Stomach (tissue), 8 donors: ENCODE measurements at regions not wholly inside any gene's neighbourhood (a gene's known extent, or its start where the extent isn't known, plus 50 kb on each side); places are given as distances from the start of the nearest gene placed in this dataset.

ENCODE experiments used
- DNase-seq, 2 donors: peaks; one replicate each; pipeline versions ENCODE4 v3.0.0 to v3.0.0-alpha.2; 2013 to 2019
- H3K27ac ChIP-seq, 5 donors: fragments of 200-600 bp in 4 of 5; sonication (generic) in 4 of 5; one replicate each; pipeline ENCODE4 v1.5.1; 2013 to 2019; ENCODE audit warnings: mild to moderate bottlenecking in 1 of 5, moderate library complexity in 1 of 5
- H3K27me3 ChIP-seq, 3 donors: fragments of 200-600 bp; sonication (generic); one replicate each; pipeline ENCODE4 v1.5.1; 2017 to 2019; ENCODE audit warnings: mixed run types in 1 of 3
- H3K36me3 ChIP-seq, 4 donors: fragments of 200-600 bp; sonication (generic); 1 replicate in 3 of 4; 2 replicates in 1 of 4; pipeline ENCODE4 v1.5.1; 2016 to 2019
- H3K4me1 ChIP-seq, 4 donors: fragments of 200-600 bp; sonication (generic); one replicate each; pipeline ENCODE4 v1.5.1; 2016 to 2019
- H3K4me3 ChIP-seq, 4 donors: fragments of 200-600 bp; sonication (generic) in 3 of 4; one replicate each; pipeline ENCODE4 v1.5.1; 2016 to 2019; ENCODE audit warnings: mild to moderate bottlenecking in 1 of 4
- H3K9me3 ChIP-seq, 4 donors: fragments of 200-600 bp; sonication (generic); one replicate each; pipeline ENCODE4 v1.5.1; 2016 to 2019
- EP300 ChIP-seq: sonication (generic); formaldehyde crosslinking; IDR thresholded peaks from one replicate; pipeline ENCODE4 v1.6.1; 2017; ENCODE audit warnings: antibody characterized with exemption
- POLR2A ChIP-seq, 4 donors: fragments of 450-650 bp; IDR thresholded peaks; one replicate each; pipeline ENCODE4 v1.6.1; 2016; ENCODE audit warnings: antibody characterized with exemption in 4 of 4, control low read depth in 2 of 4, mild to moderate bottlenecking in 1 of 4, moderate library complexity in 1 of 4
- POLR2AphosphoS5 ChIP-seq, 3 donors: sonication (generic); formaldehyde crosslinking; IDR thresholded peaks; one replicate each; pipeline ENCODE4 v1.6.1; 2016; ENCODE audit warnings: antibody characterized with exemption in 3 of 3
- WGBS, 5 donors: extraction: QIAGEN DNeasy Blood & Tissue Kit in 3 of 5; methylation state at CpG; one replicate each; pipeline versions ENCODE4 v1.1.5 to v1.1.7; 2013 to 2018; 5-methylcytosine and 5-hydroxymethylcytosine counted together
- intact Hi-C: fragments of 100-400 bp; cut with DNase I; formaldehyde crosslinking; loops from one replicate; pipeline ENCODE4 v1.15.1; 2023; ENCODE audit warnings: low total_unique reads
- TF ChIP-seq, protein P1 (sequence below), 7 experiments: fragments of 450-650 bp in 4 of 7; fragments of 200-600 bp in 3 of 7; sonication (generic) in 3 of 7; IDR thresholded peaks; one replicate each; pipeline ENCODE4 v1.5.1; 2016 to 2019; ENCODE audit warnings: antibody characterized with exemption in 7 of 7, control low read depth in 2 of 7, mild to moderate bottlenecking in 1 of 7
- donor health status: healthy with polysubstance abuse.
- donor health status: Bipolar disorder and iron deficiency.
- donor health status: healthy.

DNA sequence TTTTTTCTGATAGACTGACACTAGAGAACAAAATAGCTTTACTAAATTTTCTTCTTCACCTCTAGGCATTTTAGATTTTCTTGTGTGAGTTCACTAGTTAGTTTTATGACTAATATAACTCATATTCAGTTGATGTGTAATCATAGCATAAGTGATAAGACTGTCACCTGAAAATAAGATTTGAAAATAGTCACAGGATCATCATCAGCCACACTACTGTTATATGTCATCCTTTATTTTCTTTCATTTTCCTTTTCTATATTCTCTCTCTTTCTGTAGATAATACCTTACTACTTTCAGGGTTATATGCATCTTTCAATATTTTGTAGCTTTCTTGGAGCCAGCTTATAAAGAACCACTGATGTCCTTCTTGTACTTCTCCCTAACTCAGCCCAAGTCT lies 292.6 kb downstream of the TDRD3 start:
- DNase-seq: no peak
- H3K36me3 ChIP-seq: no peaks in the 10 kb centered on the region
- no peaks in the 10 kb centered on the region for H3K4me1 ChIP-seq
- peaks cover 0 to 7% (median 0%) of the 10 kb centered on the region in 4 donors for H3K9me3 ChIP-seq
- no peaks in the 10 kb centered on the region for H3K27me3 ChIP-seq
- intact Hi-C loops: no loop called here
- H3K27ac ChIP-seq: no peak overlapping the region
- TF ChIP-seq EP300 (no peak), POLR2A (IDR thresholded peaks at IDR 0.05) (no peak), POLR2AphosphoS5 (IDR thresholded peaks at IDR 0.05) (no peak)
- TF ChIP-seq, protein P1, sequence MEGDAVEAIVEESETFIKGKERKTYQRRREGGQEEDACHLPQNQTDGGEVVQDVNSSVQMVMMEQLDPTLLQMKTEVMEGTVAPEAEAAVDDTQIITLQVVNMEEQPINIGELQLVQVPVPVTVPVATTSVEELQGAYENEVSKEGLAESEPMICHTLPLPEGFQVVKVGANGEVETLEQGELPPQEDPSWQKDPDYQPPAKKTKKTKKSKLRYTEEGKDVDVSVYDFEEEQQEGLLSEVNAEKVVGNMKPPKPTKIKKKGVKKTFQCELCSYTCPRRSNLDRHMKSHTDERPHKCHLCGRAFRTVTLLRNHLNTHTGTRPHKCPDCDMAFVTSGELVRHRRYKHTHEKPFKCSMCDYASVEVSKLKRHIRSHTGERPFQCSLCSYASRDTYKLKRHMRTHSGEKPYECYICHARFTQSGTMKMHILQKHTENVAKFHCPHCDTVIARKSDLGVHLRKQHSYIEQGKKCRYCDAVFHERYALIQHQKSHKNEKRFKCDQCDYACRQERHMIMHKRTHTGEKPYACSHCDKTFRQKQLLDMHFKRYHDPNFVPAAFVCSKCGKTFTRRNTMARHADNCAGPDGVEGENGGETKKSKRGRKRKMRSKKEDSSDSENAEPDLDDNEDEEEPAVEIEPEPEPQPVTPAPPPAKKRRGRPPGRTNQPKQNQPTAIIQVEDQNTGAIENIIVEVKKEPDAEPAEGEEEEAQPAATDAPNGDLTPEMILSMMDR (IDR thresholded peaks at IDR 0.05): no peak
- H3K4me3 ChIP-seq: no peak overlapping the region

DNA sequence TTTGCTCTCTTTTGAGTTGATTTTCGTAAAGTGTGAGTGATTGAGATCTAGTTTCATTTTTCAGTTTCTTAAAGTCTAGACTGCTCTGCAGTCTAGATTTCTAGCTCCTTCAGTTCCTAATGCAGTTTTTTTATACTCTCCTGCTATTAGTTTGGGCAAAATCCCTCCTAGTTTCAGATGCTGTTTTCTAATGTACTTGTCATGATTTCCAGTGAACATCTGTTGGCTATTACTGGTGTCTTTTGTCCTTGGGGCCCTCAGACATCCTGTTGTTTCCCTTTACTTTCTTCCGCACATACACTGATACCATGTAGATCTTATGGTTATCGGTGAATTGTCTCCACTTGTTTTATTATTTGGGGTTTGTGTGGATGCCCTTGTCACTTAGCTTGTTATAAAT lies 292.1 kb downstream of the TDRD3 start:
- Histone ChIP-seq H3K4me3 (no peak overlapping the region), H3K4me1 (no peaks in the 10 kb centered on the region), H3K27ac (no peak overlapping the region), H3K27me3 (no peaks in the 10 kb centered on the region), H3K9me3 (peaks cover 0 to 7% (median 0%) of the 10 kb centered on the region in 4 donors), H3K36me3 (no peaks in the 10 kb centered on the region)
- intact Hi-C loops: no loop called here
- WGBS, 5 donors: 53 to 63% (median 57%) methylated on average over 3 of the region's 3 CpGs
- no peak for TF ChIP-seq POLR2A (IDR thresholded peaks at IDR 0.05)
- TF ChIP-seq EP300: no peak
- TF ChIP-seq, protein P1 (IDR thresholded peaks at IDR 0.05): no peak
- no peak for DNase-seq

DNA sequence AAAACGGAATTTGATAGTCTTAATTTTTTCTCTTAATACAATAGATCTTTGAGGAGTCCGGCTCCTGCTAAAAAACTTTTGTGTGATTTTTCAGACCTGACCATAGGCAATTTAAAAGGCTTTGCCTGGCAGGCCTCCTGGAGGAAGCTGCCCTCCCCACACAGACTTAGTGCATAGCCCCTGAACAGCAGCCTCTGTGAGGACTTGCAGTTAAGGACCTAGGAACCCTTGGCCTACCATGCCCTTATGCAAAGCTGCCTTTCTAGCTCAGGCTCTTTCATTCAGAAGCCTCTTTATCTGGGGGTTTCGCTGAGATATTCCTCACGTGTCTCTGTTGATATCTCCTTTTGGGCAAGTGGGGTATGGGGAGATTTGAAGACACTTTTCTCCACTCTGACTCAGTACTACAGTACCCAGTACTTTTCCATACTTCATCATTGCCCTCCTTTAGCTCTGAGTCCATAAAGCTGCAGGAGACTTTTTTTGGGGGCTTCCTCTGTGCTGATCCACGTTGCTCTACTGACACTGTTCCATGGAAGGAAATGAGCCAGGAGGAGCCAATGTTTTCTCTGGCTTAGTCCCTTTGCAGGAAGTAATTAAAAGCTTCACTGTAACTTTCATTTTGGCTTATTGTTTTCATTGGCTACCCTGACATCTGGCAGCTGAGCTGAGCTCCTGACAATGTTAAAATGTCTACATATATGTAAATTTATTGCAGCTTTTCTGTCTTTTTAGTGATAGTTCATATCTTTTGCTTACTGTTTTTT lies 283.1 kb downstream of the TDRD3 start:
- WGBS, 5 donors: 72 to 77% (median 75%) methylated on average over 5 of the region's 5 CpGs
- H3K27me3 ChIP-seq: no peaks in the 10 kb centered on the region

DNA sequence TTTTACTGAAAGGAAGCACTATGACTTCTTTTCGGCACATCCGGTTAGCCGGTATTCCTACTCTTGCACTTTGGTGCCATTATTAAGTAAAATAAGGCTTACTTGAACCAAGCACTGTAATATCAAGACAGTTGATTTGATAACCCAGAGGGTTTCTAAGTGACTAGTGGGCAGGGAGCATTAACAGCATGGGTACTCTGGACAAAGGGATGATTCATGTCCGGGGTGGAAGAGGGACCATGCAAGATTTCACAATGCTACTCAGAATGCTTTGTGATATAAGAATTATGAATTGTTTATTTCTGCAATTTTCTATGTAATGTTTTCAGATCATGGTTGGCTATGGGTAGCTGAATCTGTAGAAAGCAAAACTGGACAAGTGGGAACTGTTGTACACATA lies 282.1 kb downstream of the TDRD3 start:
- H3K4me1 ChIP-seq: no peaks in the 10 kb centered on the region
- no peak for TF ChIP-seq POLR2A (IDR thresholded peaks at IDR 0.05)
- H3K27ac ChIP-seq: no peak overlapping the region
- no peaks in the 10 kb centered on the region for H3K9me3 ChIP-seq
- no peaks in the 10 kb centered on the region for H3K36me3 ChIP-seq
- intact Hi-C loops: no loop called here
- 91 to 99% (median 96%) methylated on average over 4 of the region's 4 CpGs for WGBS, 5 donors
- no peak overlapping the region for H3K4me3 ChIP-seq
- no peak for DNase-seq
- H3K27me3 ChIP-seq: no peaks in the 10 kb centered on the region

More for the DNA sequence above, 283.1 kb downstream of the TDRD3 start:
- intact Hi-C loops: no loop called here
- H3K4me3 ChIP-seq: no peak overlapping the region
- no peak overlapping the region for H3K27ac ChIP-seq
- DNase-seq: peak in 1 of 2 donors; percentile 11
- H3K36me3 ChIP-seq: no peaks in the 10 kb centered on the region
- H3K4me1 ChIP-seq: no peaks in the 10 kb centered on the region
- H3K9me3 ChIP-seq: no peaks in the 10 kb centered on the region
- TF ChIP-seq, protein P1 (IDR thresholded peaks at IDR 0.05): no peak
- no peak for TF ChIP-seq POLR2A (IDR thresholded peaks at IDR 0.05)
- TF ChIP-seq POLR2AphosphoS5 (IDR thresholded peaks at IDR 0.05): no peak
- TF ChIP-seq EP300: no peak

DNA sequence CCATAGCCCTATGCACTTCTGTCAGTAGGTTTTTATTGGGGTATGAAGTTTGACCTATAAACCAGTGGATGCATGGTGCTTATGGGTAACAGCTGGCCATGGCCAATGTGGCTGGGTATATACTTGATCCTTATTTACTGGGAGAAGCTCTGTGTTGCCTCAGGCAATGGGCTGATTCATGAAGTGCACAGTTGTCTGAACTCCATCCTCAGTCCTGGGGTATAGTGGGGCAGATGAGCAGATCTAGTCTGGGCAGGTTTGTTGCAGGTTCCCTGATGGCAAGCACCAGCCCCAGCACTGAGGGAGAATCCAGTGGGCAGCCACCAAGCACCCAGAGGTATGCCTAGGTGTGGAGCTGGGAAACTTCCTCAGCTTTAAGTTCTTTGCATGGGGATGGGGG lies 274.4 kb downstream of the TDRD3 start:
- Histone ChIP-seq H3K27me3 (no peaks in the 10 kb centered on the region), H3K9me3 (peaks cover 0 to 31% (median 20%) of the 10 kb centered on the region in 4 donors), H3K36me3 (no peaks in the 10 kb centered on the region), H3K4me1 (no peaks in the 10 kb centered on the region), H3K27ac (no peak overlapping the region), H3K4me3 (no peak overlapping the region)
- no peak for TF ChIP-seq EP300
- no peak for TF ChIP-seq POLR2AphosphoS5 (IDR thresholded peaks at IDR 0.05)
- TF ChIP-seq, protein P1 (IDR thresholded peaks at IDR 0.05): no peak
- no peak for TF ChIP-seq POLR2A (IDR thresholded peaks at IDR 0.05)
- intact Hi-C loops: no loop called here
- DNase-seq: no peak
